Spleen (tissue), 7 donors: ENCODE measurements at regions not wholly inside any gene's neighbourhood (a gene's known extent, or its start where the extent isn't known, plus 50 kb on each side); places are given as distances from the start of the nearest gene placed in this dataset.

Experiments
- CTCF ChIP-seq, 11 experiments: fragments of 200-600 bp in 7 of 11; fragments of 450-650 bp in 4 of 11; sonication (generic) in 4 of 11; IDR thresholded peaks in 8 of 11; conservative IDR thresholded peaks in 3 of 11; 1 replicate in 7 of 11; 2 replicates in 4 of 11; pipeline versions ENCODE4 v1.4.0 to v1.8.0; 2016 to 2021; ENCODE audit warnings: antibody characterized with exemption in 11 of 11, inconsistent platforms in 4 of 11, mild to moderate bottlenecking in 1 of 11
- POLR2A ChIP-seq, 3 donors: fragments of 450-650 bp; IDR thresholded peaks; one replicate each; pipeline ENCODE4 v1.5.1; 2017; ENCODE audit warnings: antibody characterized with exemption in 3 of 3, mild to moderate bottlenecking in 1 of 3
- donor health status: DM: no; HTN: no; CAD: no; lungs with moderate emphysema.
- donor health status: DM: no; HTN: no; CAD: no.
- donor health status: DM: no; HTN: no; CAD: no.

- TF ChIP-seq CTCF (IDR thresholded peaks at IDR 0.05 in 8 of 11, conservative IDR thresholded peaks at IDR 0.05 in 3 of 11) (no peak), POLR2A (IDR thresholded peaks at IDR 0.05) (no peak)
These were observed 155.4 kb upstream of the GBE1 start for GRCh38 chr3:81916890-81917289.
